ENCODE measurements at regions not wholly inside any gene's neighbourhood (a gene's known extent, or its start where the extent isn't known, plus 50 kb on each side); places are given as distances from the start of the nearest gene placed in this dataset.

GRCh38 chr1:238649200-238649599 is 737.2 kb upstream of the CHRM3 start (continued):
- no peak for TF ChIP-seq MXI1 (conservative IDR thresholded peaks at IDR 0.05; ENCODE audit: poor library complexity, severe bottlenecking)

- Histone ChIP-seq H3K27ac (ENCODE audit: low read length) (no peak overlapping the region), H3F3A (ENCODE audit: insufficient read depth, low read length, poor library complexity, severe bottlenecking) (no peaks in the 10 kb centered on the region), H3K4me2 (ENCODE audit: low read length) (no peak overlapping the region), H3K9me2 (ENCODE audit: insufficient read depth, low read length) (no peaks in the 10 kb centered on the region), H3K9me3 (ENCODE audit: low read length) (no peaks in the 10 kb centered on the region), H3K4me3 (ENCODE audit: low read length) (no peak overlapping the region), H2AFZ (ENCODE audit: low read depth, low read length) (no peak overlapping the region), H4K20me1 (ENCODE audit: insufficient read depth) (no peaks in the 10 kb centered on the region), H3K27me3 (ENCODE audit: insufficient read depth, low read depth, low read length) (no peaks in the 10 kb centered on the region), H3K79me2 (replicated peaks; ENCODE audit: insufficient read depth, low read length) (no peaks in the 10 kb centered on the region), H3K9ac (ENCODE audit: low read length) (no peak overlapping the region), H3K36me3 (ENCODE audit: insufficient read depth, low read length) (no peaks in the 10 kb centered on the region)
- TF ChIP-seq REST (IDR thresholded peaks at IDR 0.05; ENCODE audit: borderline replicate concordance) = no peak
- no peak for TF ChIP-seq TAF1 (IDR thresholded peaks at IDR 0.05; ENCODE audit: low read depth)
- TF ChIP-seq POLR2AphosphoS5 (IDR thresholded peaks at IDR 0.05) = no peak
- no peak for TF ChIP-seq EP300 (conservative IDR thresholded peaks at IDR 0.05; ENCODE audit: poor library complexity, severe bottlenecking)
- TF ChIP-seq MXI1 (conservative IDR thresholded peaks at IDR 0.05; ENCODE audit: poor library complexity, severe bottlenecking) = no peak
- no peak for TF ChIP-seq CTCF (IDR thresholded peaks at IDR 0.05; ENCODE audit: poor library complexity, severe bottlenecking)
- TF ChIP-seq SMC3 (conservative IDR thresholded peaks at IDR 0.05; ENCODE audit: poor library complexity) = no peak
- TF ChIP-seq EZH2 (IDR thresholded peaks at IDR 0.05; ENCODE audit: borderline replicate concordance, insufficient read depth, low read length, poor library complexity, severe bottlenecking) = no peak
- no peak for TF ChIP-seq RAD21 (conservative IDR thresholded peaks at IDR 0.05)
These were observed 737.6 kb upstream of the CHRM3 start for GRCh38 chr1:238648751-238649150.

GRCh38 chr1:238648296-238648695 is 738.1 kb upstream of the CHRM3 start:
- no peaks in the 10 kb centered on the region for H3K36me3 ChIP-seq (ENCODE audit: insufficient read depth, low read length)
- TF ChIP-seq EP300 (conservative IDR thresholded peaks at IDR 0.05; ENCODE audit: poor library complexity, severe bottlenecking) = no peak
- no peaks in the 10 kb centered on the region for H3K79me2 ChIP-seq (replicated peaks; ENCODE audit: insufficient read depth, low read length)
- no peak overlapping the region for H3K4me3 ChIP-seq (ENCODE audit: low read length)
- H2AFZ ChIP-seq (ENCODE audit: low read depth, low read length) = no peak overlapping the region
- H3F3A ChIP-seq (ENCODE audit: insufficient read depth, low read length, poor library complexity, severe bottlenecking) = no peaks in the 10 kb centered on the region
- no peak overlapping the region for H3K9ac ChIP-seq (ENCODE audit: low read length)
- H3K4me2 ChIP-seq (ENCODE audit: low read length) = no peak overlapping the region
- no peaks in the 10 kb centered on the region for H3K27me3 ChIP-seq (ENCODE audit: insufficient read depth, low read depth, low read length)
- H3K9me3 ChIP-seq (ENCODE audit: low read length) = no peaks in the 10 kb centered on the region
- no peaks in the 10 kb centered on the region for H4K20me1 ChIP-seq (ENCODE audit: insufficient read depth)
- no peaks in the 10 kb centered on the region for H3K9me2 ChIP-seq (ENCODE audit: insufficient read depth, low read length)
- no peak overlapping the region for H3K27ac ChIP-seq (ENCODE audit: low read length)

Measured in neural cell (in vitro differentiated cells).